NCI-H2227 treated with DMSO at 0.1 percent for 48 hours (cell line): ENCODE measurements at regions not wholly inside any gene's neighbourhood (a gene's known extent, or its start where the extent isn't known, plus 50 kb on each side); places are given as distances from the start of the nearest gene placed in this dataset.

Source experiments
- DNase-seq: peaks from one replicate; lab custom pipeline; 2025; lab: John Stamatoyannopoulos, UW

- DNase-seq = no peak
Observed at GRCh38 chr6:80457439-80457933, 351.0 kb downstream of the BCKDHB start.

DNA sequence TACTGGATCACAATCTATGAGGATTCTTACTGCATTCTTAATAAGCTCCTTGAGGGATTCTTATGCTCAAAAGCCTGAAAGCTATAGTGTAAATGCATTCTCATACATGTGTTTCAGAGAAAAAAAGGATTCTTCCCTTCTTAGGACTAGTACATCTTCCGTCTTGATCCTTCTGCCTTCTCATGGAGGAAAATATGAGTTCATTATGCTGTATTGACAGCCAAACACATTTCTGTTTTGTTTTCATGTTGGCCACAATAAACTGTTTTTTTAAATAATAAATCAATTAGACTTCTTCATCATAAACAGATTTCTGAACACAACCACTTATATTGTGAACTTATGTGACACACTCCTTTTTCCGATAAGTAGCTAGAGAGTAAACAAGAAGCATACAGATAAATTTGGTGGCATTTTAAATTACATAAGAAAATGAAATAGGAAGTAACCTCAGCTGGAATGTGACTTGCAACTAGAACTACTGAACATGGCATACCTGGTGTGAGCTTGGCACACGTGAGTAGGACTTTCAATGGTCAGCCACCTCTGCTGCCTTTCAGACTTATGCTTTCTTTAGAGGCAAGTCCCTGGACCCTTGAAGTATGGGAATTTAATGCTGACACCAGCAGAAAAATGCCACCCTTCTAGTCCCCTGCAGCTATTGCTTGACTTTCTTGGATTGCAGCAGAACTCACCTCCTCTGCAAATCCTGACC is 350.4 kb downstream of the BCKDHB start:
- DNase-seq = no peak

- no peak for DNase-seq
Observed at GRCh38 chr6:80454661-80455365, 348.3 kb downstream of the BCKDHB start.

- DNase-seq = no peak
Observed at GRCh38 chr6:80454197-80454596, 347.7 kb downstream of the BCKDHB start.

GRCh38 chr6:80449726-80450125 is 343.3 kb downstream of the BCKDHB start:
- DNase-seq = no peak

GRCh38 chr6:80446454-80447045 is 340.1 kb downstream of the BCKDHB start:
- no peak for DNase-seq

GRCh38 chr6:80445751-80446150 is 339.3 kb downstream of the BCKDHB start:
- DNase-seq = no peak

- no peak for DNase-seq
Observed at GRCh38 chr6:80442366-80442765, 335.9 kb downstream of the BCKDHB start.

GRCh38 chr6:80441131-80441530 is 334.7 kb downstream of the BCKDHB start:
- no peak for DNase-seq

DNA sequence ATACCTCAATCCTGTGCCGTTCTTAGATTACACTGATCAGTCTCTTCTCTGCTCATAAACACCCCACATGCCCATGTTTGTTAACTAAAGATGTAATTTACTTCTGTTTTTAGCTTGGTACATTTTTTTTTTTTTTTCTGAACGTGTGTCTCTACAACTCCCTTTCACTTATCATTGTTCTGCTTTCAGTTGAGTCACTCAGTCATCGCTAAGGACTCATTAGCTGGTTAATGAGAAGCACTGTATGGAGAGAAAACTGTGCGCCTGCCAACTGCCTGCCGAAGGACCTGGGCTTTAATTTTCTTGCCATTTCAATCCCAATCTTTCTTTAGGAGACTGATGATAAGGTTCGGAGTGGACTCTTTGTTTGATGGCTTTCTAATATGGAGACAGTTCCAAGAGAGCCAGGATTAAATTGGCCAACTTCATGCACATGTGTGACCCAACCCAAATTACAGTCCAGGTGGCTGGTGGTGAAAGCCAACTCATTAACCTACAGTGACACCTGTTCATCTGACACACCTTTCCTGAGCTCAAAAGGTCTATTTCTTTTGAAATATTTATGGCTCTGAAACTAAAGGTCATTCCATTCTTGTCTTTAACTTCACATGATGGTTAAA is 334.1 kb downstream of the BCKDHB start:
- no peak for DNase-seq

DNA sequence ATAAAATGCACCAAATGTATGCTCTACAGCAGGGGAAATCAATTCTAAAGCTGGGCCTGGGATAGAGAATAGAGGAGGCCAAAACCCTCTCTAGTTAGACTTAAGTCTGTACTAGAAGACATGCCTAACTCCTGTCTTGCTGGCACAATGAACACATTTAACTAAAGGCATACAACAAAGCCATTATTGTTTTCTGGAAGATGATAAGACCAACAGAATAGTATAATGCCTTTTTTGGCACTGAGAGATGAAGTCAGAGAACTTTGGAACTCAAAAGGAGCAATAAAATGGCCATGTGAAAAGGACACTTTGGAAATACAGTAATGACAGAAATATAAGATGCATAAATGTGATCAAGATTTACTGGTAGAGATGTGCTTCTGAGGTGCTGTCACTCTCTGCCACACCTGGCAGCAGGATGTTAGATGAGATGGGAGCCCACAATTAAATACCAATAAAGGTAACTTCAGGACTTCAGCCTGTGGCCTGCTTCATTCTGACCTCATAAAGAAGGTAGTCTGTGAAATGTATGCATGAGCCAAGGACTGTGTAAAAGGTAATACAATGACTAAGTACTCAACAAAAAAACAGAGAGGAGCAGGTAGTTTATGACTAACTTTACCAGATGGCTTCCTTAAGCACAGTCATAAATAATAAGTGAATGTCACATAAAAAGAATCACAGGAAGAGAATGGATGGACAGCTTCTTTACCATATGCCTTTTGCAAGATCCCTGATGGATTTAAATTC is 333.4 kb downstream of the BCKDHB start:
- no peak for DNase-seq

GRCh38 chr6:80438772-80439171 is 332.3 kb downstream of the BCKDHB start:
- no peak for DNase-seq

DNA sequence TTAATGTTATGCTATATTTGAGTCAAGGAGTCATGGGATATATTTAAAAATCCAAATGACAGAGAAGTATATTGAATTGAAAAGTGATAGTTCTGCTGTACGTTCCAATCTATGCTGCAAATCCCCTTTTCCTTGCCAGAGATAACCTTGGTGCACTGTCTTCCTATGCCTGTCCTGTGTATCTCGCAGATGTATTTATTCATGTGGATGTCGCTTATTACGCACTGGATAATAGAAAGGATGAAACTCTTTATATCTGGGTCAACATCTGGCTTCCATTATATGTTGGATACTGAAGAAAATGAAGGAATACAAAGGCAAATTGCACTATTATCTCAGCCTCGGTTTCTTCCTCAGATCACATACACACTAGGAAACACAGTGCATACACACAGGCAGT is 331.3 kb downstream of the BCKDHB start:
- no peak for DNase-seq

DNA sequence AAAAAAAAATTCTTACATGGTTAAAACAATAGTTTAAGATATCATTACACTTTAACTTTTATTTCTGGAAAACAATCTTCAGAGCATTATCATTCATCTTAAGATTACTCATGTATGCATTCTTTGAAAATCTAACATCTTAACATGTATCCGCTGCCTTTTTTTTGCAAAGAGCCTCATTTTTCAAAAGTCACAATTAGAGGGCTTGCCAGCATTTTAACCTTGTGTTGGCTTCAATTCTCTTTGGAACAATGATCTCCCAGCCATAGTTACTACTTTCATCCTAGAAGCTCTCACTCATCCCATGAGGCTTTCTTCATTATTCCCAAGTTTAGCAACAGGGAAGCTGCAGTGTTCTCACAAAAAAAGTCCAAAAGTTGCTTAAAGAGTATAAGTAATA is 330.8 kb downstream of the BCKDHB start:
- DNase-seq = no peak

DNA sequence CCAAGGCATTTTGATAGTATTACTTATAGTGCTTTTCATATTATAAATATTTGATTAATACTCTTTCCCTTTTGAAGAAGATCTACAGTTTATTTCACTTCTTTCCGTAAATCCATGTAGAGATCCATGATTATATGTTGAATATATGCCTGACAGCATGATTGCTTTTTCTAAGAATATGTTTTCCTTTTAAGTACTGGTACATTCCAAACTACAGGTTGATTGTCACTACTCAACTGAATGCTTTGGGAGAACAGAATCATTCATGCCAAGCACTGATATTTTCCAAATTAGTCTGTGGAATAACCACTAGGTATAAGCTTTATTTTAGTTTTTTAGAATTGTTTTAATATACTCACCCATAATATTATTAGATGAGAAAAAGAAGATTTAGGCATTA is 330.2 kb downstream of the BCKDHB start:
- no peak for DNase-seq

- DNase-seq = no peak
Observed at GRCh38 chr6:80435457-80435856, 329.0 kb downstream of the BCKDHB start.

DNA sequence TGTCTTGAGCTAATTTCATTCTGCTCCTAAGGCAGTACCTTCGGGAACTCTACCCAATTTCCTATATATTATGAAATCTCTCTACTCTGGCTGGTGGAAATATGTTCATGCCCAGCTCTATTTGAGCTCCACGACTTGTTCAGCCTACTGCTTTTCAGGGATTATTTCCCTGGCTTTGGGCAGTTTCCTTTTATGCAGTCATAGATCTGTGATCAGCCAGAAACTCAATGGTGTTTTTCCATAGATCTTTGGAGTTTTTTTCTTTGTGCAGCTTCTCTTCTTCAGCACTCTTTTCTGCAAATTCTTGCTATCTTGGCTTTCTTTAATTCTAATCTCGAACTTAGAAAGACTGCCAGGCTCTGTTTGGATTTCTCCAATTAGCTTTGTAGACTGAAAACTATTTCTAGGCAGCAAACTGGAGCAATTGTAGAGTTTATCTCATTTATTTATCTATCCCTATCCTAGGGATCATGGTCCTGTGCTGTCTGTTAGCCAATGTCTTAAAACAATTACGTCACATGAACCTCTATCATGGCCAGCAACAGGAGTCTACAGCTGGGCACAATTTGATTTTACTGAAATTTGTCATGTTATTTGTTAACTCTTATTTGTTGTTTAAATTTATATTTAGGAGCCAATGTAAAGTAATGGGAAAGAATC is 328.4 kb downstream of the BCKDHB start:
- no peak for DNase-seq

GRCh38 chr6:80433673-80434025 is 327.2 kb downstream of the BCKDHB start:
- no peak for DNase-seq

DNA sequence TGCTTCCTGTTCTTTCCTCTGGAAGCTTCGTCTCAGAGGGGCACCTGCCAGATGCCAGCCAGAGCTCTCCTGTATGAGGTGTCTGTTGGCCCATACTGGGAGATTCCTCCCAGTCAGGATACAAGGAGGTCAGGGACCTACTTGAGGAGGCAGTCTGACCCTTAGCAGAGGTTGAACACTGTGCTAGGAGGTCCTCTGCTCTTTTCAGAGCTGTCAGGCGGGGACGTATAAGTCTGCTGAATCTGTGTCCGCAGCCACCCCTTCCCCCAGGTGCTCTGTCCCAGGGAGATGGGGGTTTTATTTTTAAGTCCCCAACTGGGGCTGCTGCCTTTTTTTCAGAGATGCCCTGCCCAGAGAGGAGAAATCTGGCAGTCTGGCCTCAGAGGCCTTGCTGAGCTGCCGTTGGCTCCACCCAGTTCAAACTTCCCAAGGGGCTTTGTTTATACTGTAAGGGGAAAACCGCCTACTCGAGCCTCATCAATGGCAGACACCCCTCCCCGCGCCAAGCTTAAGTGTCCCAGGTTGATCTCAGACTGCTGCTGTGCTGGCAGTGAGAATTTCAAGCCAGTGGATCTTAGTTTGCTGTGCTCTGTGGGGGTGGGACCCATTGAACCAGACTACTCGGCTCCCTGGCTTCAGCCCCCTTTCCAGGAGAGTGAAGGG is 326.7 kb downstream of the BCKDHB start:
- no peak for DNase-seq

DNA sequence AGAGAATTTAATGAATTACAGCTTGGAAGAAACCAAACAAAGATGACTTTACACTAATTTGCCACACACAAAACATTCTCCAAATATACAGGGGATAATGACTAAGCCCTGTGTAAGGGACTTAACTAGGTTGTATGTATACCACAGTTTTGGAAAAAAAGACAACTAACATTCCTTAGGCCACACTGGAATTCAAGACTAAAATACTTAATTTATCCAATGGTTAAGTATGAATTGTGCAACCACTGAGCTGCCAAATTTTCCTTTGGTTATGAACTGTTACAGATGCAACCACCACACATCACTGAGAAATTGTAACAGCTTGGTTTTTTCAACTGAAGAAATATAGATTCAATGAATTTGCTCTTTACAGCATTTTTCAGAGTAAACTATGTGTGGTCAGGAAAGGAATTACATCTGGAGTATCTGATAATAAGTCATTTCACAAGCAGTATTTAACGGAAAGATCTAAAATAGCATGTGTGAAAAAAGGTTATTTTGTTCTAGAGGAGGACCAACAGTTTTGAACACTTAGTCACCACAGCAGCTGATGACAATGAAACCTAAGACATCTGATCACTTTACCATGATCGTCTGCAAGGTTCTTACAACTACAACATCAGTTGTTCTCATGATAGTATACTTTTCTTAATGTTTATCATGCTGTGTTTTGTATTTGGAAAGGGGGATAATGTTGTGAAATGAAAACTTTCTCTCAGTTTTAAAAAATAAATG is 318.8 kb downstream of the BCKDHB start:
- no peak for DNase-seq
